Aorta (tissue), 5 donors: ENCODE measurements at regions not wholly inside any gene's neighbourhood (a gene's known extent, or its start where the extent isn't known, plus 50 kb on each side); places are given as distances from the start of the nearest gene placed in this dataset.

Experiments
- ATAC-seq: fragments of 200-7000 bp; cut with Tn5 transposase; one replicate; pipeline ENCODE4 v1.9.1; 2022; ENCODE audit warnings: moderate library complexity; ENCODE audit not compliant: low FRiP score
- DNase-seq, 2 donors: peaks; one replicate each; pipeline ENCODE4 v3.0.0-alpha.2; 2020
- H3K27ac ChIP-seq, 2 donors: one replicate each; pipeline ENCODE4 v1.5.1; 2013; ENCODE audit warnings: low read length in 2 of 2, mild to moderate bottlenecking in 2 of 2, moderate library complexity in 2 of 2, control low read depth in 1 of 2, inconsistent platforms in 1 of 2, low read depth in 1 of 2
- H3K27me3 ChIP-seq, 2 donors: one replicate each; pipeline ENCODE4 v1.6.1; 2013; ENCODE audit warnings: control low read depth in 1 of 2, low read length in 1 of 2, mild to moderate bottlenecking in 1 of 2, moderate library complexity in 1 of 2; ENCODE audit not compliant: insufficient read depth in 2 of 2, control insufficient read depth in 1 of 2
- H3K36me3 ChIP-seq, 2 donors: one replicate each; pipeline ENCODE4 v1.6.1; 2013; ENCODE audit warnings: control low read depth in 1 of 2, low read length in 1 of 2, mild to moderate bottlenecking in 1 of 2; ENCODE audit not compliant: insufficient read depth in 2 of 2, control insufficient read depth in 1 of 2
- H3K4me1 ChIP-seq, 2 donors: one replicate each; pipeline ENCODE4 v1.6.1; 2013; ENCODE audit warnings: low read length in 2 of 2, control low read depth in 1 of 2, mild to moderate bottlenecking in 1 of 2, moderate library complexity in 1 of 2; ENCODE audit not compliant: insufficient read depth in 2 of 2, control insufficient read depth in 1 of 2
- H3K4me3 ChIP-seq, 2 donors: one replicate each; pipeline ENCODE4 v1.5.1; 2013; ENCODE audit warnings: low read length in 2 of 2, control low read depth in 1 of 2, mild to moderate bottlenecking in 1 of 2
- H3K9me3 ChIP-seq: one replicate; pipeline ENCODE4 v1.6.1; 2013; ENCODE audit warnings: mild to moderate bottlenecking, low read length; ENCODE audit not compliant: control insufficient read depth
- WGBS, 2 donors: extraction: QIAGEN DNeasy Blood & Tissue Kit; methylation state at CpG; one replicate each; pipeline ENCODE4 v1.1.7; 2013; 5-methylcytosine and 5-hydroxymethylcytosine counted together
- intact Hi-C, 2 donors: fragments of 100-400 bp; cut with DNase I; formaldehyde crosslinking; loops; one replicate each; pipeline versions ENCODE4 v1.14.2 to v1.15.0; 2022
- donor health status: healthy with polysubstance abuse.
- donor health status: Bipolar disorder and iron deficiency.
- donor health status: DM: no; HTN: no; CAD: no.
- donor health status: DM: no; HTN: no; CAD: no.
- donor health status: DM: yes; HTN: yes; CAD: no.

DNA sequence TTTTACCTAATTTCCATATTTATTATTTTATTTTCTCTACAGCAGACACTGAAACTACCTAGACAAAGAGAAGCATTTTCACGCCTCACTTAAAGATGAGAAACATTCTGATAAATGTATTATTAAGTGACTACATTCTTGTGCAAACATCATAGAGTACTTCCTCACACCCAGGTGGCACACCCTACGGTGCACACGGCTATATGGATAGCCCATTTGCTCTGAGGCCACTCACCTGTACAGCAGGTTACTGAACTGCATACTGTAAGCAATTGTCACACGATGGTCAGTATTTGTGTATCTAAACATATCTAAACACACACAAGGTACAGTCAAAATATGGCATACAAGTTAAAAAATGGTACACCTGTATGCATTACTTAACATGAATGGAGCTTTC is 481.4 kb downstream of the CMPK2 start:
- Histone ChIP-seq H3K9me3 (no peaks in the 10 kb centered on the region), H3K27me3 (no peaks in the 10 kb centered on the region), H3K4me1 (no peaks in the 10 kb centered on the region), H3K36me3 (no peaks in the 10 kb centered on the region), H3K4me3 (no peak overlapping the region), H3K27ac (no peak overlapping the region)
- no peak for DNase-seq
- intact Hi-C loops: no loop called here
- ATAC-seq: no peak
- WGBS, 2 donors: 80 to 85% methylated on average over 4 of the region's 4 CpGs

DNA sequence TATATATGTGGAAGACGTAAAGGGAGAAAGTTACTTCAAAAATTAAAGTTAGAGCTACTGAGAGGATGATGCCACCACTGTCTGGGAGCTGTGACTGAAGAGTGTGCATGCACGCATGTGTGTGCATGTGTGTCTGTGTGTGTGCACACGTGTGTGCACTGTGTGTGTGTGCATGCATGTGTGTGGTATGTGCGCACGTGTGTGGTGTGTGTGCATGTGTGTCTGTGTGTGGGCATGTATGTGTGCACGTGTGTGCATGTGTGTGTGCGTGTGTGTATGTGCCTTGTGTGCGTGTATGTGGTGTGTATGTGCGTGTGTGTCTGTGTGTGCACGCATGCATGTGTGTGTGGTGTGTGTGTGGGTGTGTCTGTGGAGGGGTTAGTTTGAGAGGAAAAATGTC is 473.4 kb downstream of the CMPK2 start:
- Histone ChIP-seq H3K27me3 (no peaks in the 10 kb centered on the region), H3K4me1 (no peaks in the 10 kb centered on the region), H3K36me3 (no peaks in the 10 kb centered on the region), H3K4me3 (no peak overlapping the region), H3K9me3 (no peaks in the 10 kb centered on the region), H3K27ac (no peak overlapping the region)
- DNase-seq (no peak), ATAC-seq (no peak)
- intact Hi-C loops: no loop called here
- 77 to 80% methylated on average over 10 of the region's 10 CpGs for WGBS, 2 donors

DNA sequence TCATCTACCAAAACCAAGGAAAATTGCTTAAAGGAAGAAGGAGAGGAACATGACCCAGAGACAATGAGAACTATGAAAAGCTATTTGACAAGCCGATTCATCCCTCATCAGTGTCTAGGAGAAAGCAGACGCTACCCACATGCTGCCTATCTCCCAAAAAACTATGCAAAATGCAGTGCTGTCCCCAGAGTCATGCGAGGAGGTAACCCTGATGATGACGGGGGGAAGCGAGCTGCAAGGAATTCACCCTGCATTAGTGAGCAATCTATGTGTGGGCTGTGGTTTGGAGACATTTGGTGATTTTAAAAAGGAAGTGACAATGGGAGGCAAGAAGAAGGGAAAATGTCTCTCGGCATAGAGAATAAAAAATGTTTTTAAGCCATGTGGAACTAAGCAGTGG is 472.7 kb downstream of the CMPK2 start:
- DNase-seq (no peak), ATAC-seq (no peak)
- Histone ChIP-seq H3K27ac (no peak overlapping the region), H3K9me3 (no peaks in the 10 kb centered on the region), H3K36me3 (no peaks in the 10 kb centered on the region), H3K27me3 (no peaks in the 10 kb centered on the region), H3K4me3 (no peak overlapping the region), H3K4me1 (no peaks in the 10 kb centered on the region)
- intact Hi-C loops: no loop called here
- 47% methylated on average over 6 of the region's 6 CpGs for WGBS, 2 donors

DNA sequence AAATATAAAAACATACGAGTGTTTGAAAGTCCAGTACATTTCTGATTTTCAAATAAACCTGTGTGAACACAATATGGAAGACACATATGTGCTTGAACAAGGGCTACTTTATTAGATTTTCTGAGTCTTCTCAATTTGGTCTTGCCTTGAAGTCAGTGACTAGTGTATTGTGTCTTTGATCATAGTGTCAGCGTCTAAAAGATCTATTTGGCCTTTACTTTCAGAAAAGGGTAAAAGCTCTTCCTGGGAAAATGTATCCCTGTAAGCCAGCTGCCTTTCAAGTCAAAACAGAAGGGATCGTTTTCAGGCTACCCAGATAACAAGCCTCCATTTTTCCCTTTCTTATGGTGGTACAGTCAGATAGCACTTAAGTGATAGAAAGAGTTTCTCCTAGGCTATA is 471.9 kb downstream of the CMPK2 start:
- intact Hi-C loops: no loop called here
- no peak overlapping the region for H3K4me3 ChIP-seq
- ATAC-seq (no peak), DNase-seq (no peak)
- H3K27ac ChIP-seq: no peak overlapping the region
- H3K36me3 ChIP-seq: no peaks in the 10 kb centered on the region
- H3K9me3 ChIP-seq: no peaks in the 10 kb centered on the region
- WGBS, 2 donors: 64 to 67% methylated on average over 3 of the region's 3 CpGs
- no peaks in the 10 kb centered on the region for H3K27me3 ChIP-seq
- H3K4me1 ChIP-seq: no peaks in the 10 kb centered on the region

DNA sequence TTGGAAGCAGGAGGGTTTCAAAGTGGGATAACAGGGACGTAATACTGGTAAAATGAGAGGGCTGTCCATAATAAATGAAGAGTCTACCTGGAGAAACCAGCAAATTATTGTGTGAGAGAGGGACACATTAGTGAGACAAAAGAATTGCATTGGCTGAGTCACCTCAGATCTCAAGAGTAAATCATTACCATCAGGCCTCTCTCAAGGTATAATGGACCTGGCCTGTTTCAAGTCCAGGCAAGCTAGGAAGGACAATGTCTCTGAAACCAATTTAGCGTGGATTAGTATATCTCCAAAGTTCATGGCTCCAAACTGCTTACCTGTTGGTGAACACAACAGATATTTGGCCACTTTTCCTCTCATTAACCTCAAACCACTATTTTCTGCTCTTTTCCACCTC is 471.4 kb downstream of the CMPK2 start:
- ATAC-seq (no peak), DNase-seq (no peak)
- Histone ChIP-seq H3K36me3 (no peaks in the 10 kb centered on the region), H3K27ac (no peak overlapping the region), H3K4me1 (no peaks in the 10 kb centered on the region), H3K4me3 (no peak overlapping the region), H3K9me3 (no peaks in the 10 kb centered on the region), H3K27me3 (no peaks in the 10 kb centered on the region)
- intact Hi-C loops: no loop called here
- WGBS, 2 donors: 84 to 94% methylated on average over 2 of the region's 2 CpGs

DNA sequence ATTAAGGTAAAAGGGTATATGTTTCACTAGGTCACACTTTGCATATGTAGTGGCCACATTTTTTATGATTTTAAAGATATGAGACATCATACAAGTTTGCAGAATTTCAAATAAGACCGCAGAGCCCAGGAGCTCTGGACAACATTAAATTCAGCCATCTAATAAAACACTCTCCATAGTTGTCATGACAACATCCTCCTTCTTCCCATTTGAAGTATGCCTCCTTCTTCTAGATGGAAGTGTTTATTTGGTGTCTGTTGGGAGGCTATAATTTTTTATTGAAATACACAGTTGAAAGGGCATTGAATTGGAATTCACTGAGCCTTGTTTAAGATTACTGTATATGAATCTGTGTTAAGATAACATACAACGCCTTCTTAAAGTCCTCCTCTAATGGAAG is 467.3 kb downstream of the CMPK2 start:
- intact Hi-C loops: no loop called here

DNA sequence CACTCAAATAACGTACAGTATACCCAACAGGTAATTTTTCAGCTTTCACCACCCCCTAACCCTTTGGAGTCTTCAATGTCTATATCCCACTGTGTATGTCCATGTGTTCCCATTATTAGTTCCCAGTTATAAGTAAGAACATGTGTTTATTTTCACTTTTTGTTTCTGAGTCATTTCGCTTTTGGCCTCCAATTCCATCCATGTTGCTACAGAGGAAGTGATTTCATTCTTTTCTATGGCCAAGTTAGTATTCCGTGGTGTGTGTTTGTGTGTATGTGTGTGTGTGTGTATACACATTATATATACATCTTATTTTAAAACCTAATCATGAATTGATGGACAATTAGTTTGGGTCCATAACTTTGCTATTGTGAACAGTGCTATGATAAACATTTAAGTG is 464.4 kb downstream of the CMPK2 start:
- WGBS, 2 donors: 74 to 80% methylated on average over 3 of the region's 3 CpGs
- no peaks in the 10 kb centered on the region for H3K36me3 ChIP-seq
- no peaks in the 10 kb centered on the region for H3K4me1 ChIP-seq
- ATAC-seq (no peak), DNase-seq (no peak)
- intact Hi-C loops: no loop called here
- H3K9me3 ChIP-seq: no peaks in the 10 kb centered on the region
- no peak overlapping the region for H3K4me3 ChIP-seq
- no peaks in the 10 kb centered on the region for H3K27me3 ChIP-seq
- no peak overlapping the region for H3K27ac ChIP-seq

More for the DNA sequence above, 467.3 kb downstream of the CMPK2 start:
- no peak for DNase-seq
- Histone ChIP-seq H3K4me3 (no peak overlapping the region), H3K36me3 (no peaks in the 10 kb centered on the region), H3K27me3 (no peaks in the 10 kb centered on the region), H3K9me3 (no peaks in the 10 kb centered on the region), H3K27ac (no peak overlapping the region), H3K4me1 (no peaks in the 10 kb centered on the region)
- 47 to 51% methylated on average over 2 of the region's 2 CpGs for WGBS, 2 donors
- no peak for ATAC-seq

DNA sequence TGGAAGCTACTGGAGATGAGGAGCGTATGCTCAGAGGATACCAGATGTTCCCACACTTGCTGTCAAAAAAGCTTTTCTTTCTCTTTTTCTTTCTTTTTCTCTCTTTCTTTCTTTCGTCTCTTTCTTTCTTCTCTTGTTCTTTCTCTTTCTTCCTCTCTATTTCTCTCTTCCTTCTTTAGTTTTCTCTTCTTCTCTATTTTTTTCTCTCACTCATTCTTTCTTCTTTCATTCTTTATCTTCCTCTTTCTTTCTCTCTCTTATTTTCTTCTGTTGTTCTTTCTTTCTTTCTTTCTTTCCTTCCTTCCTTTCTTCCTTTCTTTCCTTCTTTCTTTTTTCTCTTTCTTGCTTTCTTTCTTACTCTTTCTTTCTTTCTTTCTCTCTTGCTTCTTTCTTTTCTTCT is 457.6 kb downstream of the CMPK2 start:
- H3K4me1 ChIP-seq: no peaks in the 10 kb centered on the region
- no peaks in the 10 kb centered on the region for H3K27me3 ChIP-seq
- DNase-seq: no peak
- no peaks in the 10 kb centered on the region for H3K36me3 ChIP-seq
- no peak overlapping the region for H3K4me3 ChIP-seq
- WGBS, 2 donors: 80 to 89% methylated on average over 2 of the region's 2 CpGs
- ATAC-seq: no peak
- intact Hi-C loops: no loop called here
- H3K9me3 ChIP-seq: peaks cover 2% of the 10 kb centered on the region
- no peak overlapping the region for H3K27ac ChIP-seq

DNA sequence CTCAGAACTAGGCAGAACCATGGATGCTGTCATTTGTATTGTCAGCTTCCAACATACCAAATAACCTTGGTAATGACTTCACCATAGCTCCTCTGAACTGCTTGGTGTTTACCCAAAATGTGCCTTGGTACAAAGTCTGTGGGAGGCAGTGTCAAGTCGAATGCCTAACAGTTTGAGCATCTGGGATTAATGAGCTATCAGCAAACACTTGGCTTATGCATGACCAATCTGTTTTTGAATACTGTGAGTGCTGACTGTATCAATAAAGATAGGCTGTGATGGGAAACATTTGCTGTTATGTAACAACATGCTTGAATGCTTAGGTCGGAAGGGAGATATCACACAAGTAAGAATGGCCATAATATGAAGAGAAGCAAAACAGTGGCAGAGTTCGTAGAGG is 455.4 kb downstream of the CMPK2 start:
- no peak overlapping the region for H3K27ac ChIP-seq
- 37 to 45% methylated on average over 3 of the region's 3 CpGs for WGBS, 2 donors
- no peaks in the 10 kb centered on the region for H3K27me3 ChIP-seq
- H3K4me1 ChIP-seq: no peaks in the 10 kb centered on the region
- peaks cover 2% of the 10 kb centered on the region for H3K9me3 ChIP-seq
- H3K36me3 ChIP-seq: no peaks in the 10 kb centered on the region
- ATAC-seq: no peak
- intact Hi-C loops: no loop called here
- H3K4me3 ChIP-seq: no peak overlapping the region
- no peak for DNase-seq
